ENCODE measurements at regions not wholly inside any gene's neighbourhood (a gene's known extent, or its start where the extent isn't known, plus 50 kb on each side); places are given as distances from the start of the nearest gene placed in this dataset.

DNA sequence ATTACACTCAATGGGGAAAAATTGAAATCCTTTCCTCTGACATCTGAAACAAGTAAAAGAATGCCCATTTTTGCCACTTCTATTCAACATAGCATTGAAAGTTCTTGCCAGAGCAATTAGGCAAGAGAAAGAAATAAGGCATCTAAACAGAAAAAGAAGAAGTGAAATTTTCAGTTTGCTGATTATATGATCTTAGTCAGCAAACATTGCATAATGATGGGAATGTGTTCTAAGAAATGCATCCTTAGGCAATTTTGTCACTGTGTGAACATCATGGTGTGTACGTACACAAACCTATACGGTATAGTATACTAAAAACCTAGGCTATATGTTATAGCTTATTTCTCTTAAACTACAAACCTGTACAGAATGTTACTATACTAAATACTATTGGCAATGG is 278.0 kb downstream of the CGGBP1 start:
- WGBS, 2 donors: 81 to 93% methylated on average over 2 of the region's 2 CpGs
- DNase-seq: no peak
- Histone ChIP-seq H3K4me3 (no peak overlapping the region), H3K9me3 (no peaks in the 10 kb centered on the region), H3K27ac (no peak overlapping the region), H3K36me3 (no peaks in the 10 kb centered on the region), H3K27me3 (no peaks in the 10 kb centered on the region), H3K4me1 (no peaks in the 10 kb centered on the region)
- TF ChIP-seq, protein P1, sequence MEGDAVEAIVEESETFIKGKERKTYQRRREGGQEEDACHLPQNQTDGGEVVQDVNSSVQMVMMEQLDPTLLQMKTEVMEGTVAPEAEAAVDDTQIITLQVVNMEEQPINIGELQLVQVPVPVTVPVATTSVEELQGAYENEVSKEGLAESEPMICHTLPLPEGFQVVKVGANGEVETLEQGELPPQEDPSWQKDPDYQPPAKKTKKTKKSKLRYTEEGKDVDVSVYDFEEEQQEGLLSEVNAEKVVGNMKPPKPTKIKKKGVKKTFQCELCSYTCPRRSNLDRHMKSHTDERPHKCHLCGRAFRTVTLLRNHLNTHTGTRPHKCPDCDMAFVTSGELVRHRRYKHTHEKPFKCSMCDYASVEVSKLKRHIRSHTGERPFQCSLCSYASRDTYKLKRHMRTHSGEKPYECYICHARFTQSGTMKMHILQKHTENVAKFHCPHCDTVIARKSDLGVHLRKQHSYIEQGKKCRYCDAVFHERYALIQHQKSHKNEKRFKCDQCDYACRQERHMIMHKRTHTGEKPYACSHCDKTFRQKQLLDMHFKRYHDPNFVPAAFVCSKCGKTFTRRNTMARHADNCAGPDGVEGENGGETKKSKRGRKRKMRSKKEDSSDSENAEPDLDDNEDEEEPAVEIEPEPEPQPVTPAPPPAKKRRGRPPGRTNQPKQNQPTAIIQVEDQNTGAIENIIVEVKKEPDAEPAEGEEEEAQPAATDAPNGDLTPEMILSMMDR (IDR thresholded peaks at IDR 0.05): no peak
- intact Hi-C loops (cut with DNase I): no loop called here
- FAIRE-seq: no peak
- no peak for ATAC-seq

DNA sequence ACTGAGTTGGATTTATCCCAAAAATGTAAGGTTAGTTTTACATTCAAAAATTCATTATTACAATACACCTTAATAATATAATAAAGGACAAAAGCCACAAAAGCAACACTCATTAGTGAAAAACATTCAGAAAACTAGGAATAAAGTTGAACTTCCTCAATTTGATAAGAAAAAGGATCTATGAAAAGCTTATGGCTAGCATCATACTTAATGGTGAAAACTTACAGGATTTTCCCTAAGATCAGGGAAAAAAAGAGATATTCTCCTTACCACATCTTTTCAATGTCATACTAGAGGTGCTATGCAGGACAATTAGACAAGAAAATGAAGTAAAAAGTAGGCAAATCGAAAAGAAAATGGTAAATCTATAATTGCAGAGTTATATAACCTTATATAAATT is 279.9 kb downstream of the CGGBP1 start:
- ATAC-seq: no peak
- TF ChIP-seq, protein P1 (IDR thresholded peaks at IDR 0.05): no peak
- intact Hi-C loops (cut with DNase I): no loop called here
- 39 to 53% methylated on average over 1 of the region's 1 CpG for WGBS, 2 donors
- DNase-seq: no peak
- Histone ChIP-seq H3K4me1 (no peaks in the 10 kb centered on the region), H3K27ac (no peak overlapping the region), H3K36me3 (no peaks in the 10 kb centered on the region), H3K9me3 (no peaks in the 10 kb centered on the region), H3K4me3 (no peak overlapping the region), H3K27me3 (no peaks in the 10 kb centered on the region)
- FAIRE-seq: no peak

DNA sequence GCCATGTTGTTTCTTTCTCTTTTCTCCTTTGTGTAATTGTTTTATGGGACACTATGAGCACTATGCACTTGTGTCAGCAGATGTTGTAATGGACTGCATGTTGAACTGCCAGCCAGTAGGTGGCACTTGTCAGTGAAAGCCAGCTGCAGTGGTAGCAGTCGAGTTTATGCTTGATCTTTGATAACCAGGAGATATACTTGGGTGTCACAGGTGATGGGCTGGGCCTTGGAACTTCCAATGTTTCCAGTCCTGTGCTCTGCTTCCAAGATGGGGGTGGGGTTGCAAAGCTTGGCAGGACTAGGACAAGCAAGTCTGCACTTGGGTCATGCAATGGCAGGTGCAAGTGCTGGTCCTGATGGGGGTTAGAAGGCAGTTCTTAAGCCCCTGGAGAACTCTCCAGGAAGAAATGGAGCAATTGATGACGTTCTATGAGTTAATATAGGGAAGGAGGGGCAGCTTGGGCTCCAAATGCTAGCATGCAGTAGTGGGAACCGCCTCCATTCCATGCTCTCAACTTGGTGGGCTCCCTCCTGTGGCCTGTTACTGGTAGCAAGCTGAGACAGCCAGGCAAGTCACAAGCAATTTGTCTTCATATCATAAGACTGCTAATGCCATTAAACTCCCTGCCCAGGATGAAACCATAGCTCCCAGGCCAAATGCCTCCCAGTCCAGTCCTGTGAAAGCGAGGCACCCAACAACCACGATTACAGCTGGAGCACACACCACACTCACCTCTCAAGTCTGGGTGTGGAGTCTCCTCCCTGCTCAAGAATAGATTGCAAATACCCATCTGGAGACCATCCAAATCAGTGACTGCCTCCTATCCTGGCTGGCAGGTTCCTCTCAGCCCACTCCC is 287.2 kb downstream of the CGGBP1 start:
- no peaks in the 10 kb centered on the region for H3K9me3 ChIP-seq
- H3K36me3 ChIP-seq: no peaks in the 10 kb centered on the region
- no peaks in the 10 kb centered on the region for H3K4me1 ChIP-seq
- DNase-seq (peak in 1 of 6 donors; percentile 20), ATAC-seq (peak in 3 of 4 donors; percentile 72 to 81 (median 77)), FAIRE-seq (no peak)
- no peak overlapping the region for H3K4me3 ChIP-seq
- intact Hi-C loops (cut with DNase I): no loop called here
- TF ChIP-seq, protein P1 (IDR thresholded peaks at IDR 0.05): peak in 2 of 4 donors; percentile 30 to 39
- WGBS, 2 donors: 52 to 62% methylated on average over 5 of the region's 5 CpGs
- no peak overlapping the region for H3K27ac ChIP-seq
- H3K27me3 ChIP-seq: no peaks in the 10 kb centered on the region

DNA sequence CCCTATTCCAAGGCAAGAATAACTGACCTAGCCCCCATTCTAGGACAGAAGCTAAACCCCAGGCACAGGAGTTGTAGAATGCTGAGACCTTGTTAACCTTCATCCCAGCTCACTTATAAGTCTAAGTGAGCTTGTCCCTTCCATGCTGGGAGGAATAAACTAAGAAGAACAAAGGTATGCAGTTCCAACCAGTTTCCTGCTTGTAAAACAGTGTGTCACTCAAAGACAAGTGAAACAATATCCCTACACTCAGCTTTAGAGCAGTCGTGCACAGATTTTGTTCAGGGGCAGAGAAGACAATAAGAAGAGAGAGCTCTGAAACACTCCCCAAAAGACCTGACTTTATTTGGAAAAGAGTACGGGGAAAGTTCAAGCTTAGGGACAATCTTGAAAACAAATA is 292.1 kb downstream of the CGGBP1 start:
- H3K4me3 ChIP-seq: no peak overlapping the region
- no peaks in the 10 kb centered on the region for H3K4me1 ChIP-seq
- no peak for ATAC-seq
- FAIRE-seq: no peak
- no peaks in the 10 kb centered on the region for H3K9me3 ChIP-seq
- no peaks in the 10 kb centered on the region for H3K27me3 ChIP-seq
- intact Hi-C loops (cut with DNase I): no loop called here
- H3K27ac ChIP-seq: no peak overlapping the region
- no peaks in the 10 kb centered on the region for H3K36me3 ChIP-seq
- TF ChIP-seq, protein P1 (IDR thresholded peaks at IDR 0.05): no peak
- WGBS, 2 donors: 49 to 64% methylated on average over 2 of the region's 2 CpGs
- no peak for DNase-seq

DNA sequence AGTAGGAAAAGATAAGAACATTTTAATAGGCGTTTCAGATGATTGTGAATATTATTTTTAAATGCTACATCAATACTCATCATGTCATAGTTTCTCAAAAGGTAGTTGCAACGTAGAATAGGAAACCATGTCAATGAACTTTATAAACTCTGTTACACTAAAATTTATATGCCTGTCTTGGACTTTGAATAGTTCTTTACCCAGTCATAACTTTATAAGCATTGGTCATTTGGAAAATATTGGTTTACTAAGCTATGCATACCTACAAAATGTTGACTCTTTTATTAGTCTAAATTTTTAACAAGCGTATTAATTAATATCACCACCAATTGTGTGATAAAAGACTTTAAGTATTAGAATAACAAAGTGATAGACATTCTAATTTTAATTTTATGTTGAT is 293.5 kb downstream of the CGGBP1 start:
- TF ChIP-seq, protein P1 (IDR thresholded peaks at IDR 0.05): no peak
- intact Hi-C loops (cut with DNase I): no loop called here
- Histone ChIP-seq H3K36me3 (no peaks in the 10 kb centered on the region), H3K4me3 (no peak overlapping the region), H3K27ac (no peak overlapping the region), H3K9me3 (no peaks in the 10 kb centered on the region), H3K4me1 (no peaks in the 10 kb centered on the region), H3K27me3 (no peaks in the 10 kb centered on the region)
- DNase-seq (no peak), ATAC-seq (no peak), FAIRE-seq (no peak)
- WGBS, 2 donors: 64 to 65% methylated on average over 3 of the region's 3 CpGs

All from pancreas (tissue), 10 donors.